GM15510 (cell line): ENCODE measurements at regions not wholly inside any gene's neighbourhood (a gene's known extent, or its start where the extent isn't known, plus 50 kb on each side); places are given as distances from the start of the nearest gene placed in this dataset.

Experiments
- POLR2A ChIP-seq: IDR thresholded peaks from 3 replicates; pipeline ENCODE4 v1.6.1; 2011; ENCODE audit warnings: borderline replicate concordance; ENCODE audit not compliant: insufficient read length; ENCODE audit errors: extremely low read depth

DNA sequence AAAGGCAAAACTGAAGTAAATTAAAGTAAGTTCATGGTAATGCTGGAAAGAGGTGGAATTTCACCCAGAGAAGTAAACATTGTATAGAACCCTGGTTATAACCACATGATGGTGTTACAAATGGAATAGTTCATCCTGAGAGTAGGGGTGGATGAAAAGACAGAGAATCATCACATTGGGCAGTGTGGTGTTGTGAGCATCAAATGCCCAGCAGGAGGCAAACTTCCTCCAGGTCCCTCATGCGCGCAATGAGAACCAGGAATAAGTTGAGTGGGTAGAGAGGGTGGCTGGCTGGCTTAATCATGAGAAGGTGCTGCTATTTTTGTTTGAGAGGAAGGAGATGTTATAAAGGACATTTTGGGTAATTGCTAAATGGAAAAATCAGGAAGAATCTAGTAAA lies 163.3 kb upstream of the HMHB1 start:
- TF ChIP-seq POLR2A: no peak

DNA sequence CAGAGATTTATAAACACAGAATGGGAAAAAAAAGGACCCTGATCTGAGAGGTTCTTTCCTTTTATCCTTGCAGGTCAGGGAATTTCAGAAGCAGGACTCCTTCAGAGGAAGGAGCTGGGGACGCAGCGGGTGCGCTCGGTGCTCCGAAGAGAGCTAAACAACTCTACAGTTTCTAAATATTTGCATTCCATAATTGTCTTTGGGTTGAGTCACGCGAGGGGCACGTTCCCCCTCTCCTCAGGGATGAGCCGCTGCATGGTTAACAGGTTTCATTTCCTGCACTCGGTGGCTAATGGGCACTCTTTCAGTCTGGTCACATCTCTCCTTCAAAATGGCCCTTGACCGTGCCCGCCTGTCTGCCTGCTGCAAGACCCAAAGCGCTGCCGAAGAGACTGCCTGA lies 165.0 kb upstream of the HMHB1 start:
- no peak for TF ChIP-seq POLR2A

DNA sequence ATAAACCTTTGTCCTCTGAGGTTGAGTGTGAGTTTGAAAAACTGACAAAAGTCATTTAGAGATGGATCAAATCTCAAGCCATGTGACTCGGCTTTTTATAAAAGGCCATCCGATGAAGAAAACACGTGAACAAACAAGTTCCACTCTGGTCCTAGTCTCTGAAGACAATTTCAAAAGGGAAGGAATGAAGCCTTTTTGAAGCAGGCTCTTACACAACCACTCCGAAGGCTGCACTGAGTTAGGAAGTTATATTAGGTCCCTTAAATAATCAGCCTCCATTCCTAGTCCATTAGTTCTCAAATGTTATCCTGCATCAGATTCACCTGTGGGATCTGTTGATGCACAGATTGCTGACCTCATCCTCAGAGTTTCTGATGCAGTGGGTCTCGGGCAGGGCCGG lies 166.6 kb upstream of the HMHB1 start:
- no peak for TF ChIP-seq POLR2A

DNA sequence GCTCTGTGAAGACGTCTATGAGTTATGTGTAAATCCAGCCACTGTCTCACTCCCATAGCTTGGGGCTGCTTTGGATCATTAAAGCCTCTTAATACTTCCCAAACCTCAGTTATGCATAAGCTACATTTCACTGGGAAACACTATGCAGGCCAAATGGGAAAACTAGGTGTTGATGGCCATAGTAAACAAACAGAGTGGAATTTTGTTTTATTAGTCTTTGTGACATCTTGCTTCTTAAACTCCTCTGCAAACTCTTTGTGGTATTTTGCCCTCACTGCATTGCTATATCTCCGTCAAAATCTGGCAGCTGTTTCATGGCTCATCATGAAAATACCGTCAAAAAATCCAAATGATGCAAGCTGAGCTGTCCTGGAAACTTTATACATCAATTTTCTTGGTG lies 167.2 kb upstream of the HMHB1 start:
- no peak for TF ChIP-seq POLR2A

DNA sequence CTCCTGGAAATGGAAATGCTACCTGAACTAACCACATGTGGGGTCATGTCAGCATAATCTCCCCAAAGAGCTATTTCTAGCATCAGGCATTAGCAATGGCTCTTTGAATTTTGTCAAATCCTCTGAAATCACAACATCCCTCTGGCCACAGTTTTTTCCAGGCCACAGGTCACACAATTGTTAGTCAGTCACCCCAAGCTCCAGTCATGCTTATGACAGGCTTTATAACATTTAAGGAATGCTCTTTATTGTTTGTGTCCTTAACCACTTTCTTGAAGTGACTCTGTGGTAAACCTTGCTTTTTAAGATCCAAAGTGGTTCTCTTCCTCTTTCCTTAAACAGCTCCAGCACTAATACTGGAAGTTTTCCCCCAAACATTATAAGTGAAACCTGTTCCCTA lies 169.2 kb upstream of the HMHB1 start:
- TF ChIP-seq POLR2A: no peak

GRCh38 chr5:143641549-143642355 lies 170.2 kb upstream of the HMHB1 start:
- no peak for TF ChIP-seq POLR2A

GRCh38 chr5:143638654-143639053 lies 173.3 kb upstream of the HMHB1 start:
- no peak for TF ChIP-seq POLR2A

- no peak for TF ChIP-seq POLR2A
These were observed 174.9 kb upstream of the HMHB1 start for GRCh38 chr5:143636931-143637528.

DNA sequence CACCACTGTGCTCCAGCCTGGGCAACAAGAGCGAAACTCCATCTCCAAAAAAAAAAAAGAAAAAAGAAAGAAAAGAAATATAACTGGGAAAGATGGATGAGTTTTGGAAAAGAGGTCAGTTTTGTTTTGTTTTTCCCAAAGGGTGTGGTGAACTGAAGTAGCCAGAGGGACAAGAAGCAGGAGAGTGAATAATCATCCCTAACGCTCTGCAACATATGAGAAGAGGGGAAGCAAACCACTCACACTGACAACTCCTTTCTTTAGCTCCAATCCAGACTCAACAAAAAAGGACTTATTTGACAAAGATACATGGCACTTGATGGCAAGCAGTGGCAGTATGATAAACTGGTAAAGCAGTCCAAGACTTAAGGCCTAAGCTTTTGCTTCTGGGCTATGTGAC lies 176.1 kb upstream of the HMHB1 start:
- no peak for TF ChIP-seq POLR2A

DNA sequence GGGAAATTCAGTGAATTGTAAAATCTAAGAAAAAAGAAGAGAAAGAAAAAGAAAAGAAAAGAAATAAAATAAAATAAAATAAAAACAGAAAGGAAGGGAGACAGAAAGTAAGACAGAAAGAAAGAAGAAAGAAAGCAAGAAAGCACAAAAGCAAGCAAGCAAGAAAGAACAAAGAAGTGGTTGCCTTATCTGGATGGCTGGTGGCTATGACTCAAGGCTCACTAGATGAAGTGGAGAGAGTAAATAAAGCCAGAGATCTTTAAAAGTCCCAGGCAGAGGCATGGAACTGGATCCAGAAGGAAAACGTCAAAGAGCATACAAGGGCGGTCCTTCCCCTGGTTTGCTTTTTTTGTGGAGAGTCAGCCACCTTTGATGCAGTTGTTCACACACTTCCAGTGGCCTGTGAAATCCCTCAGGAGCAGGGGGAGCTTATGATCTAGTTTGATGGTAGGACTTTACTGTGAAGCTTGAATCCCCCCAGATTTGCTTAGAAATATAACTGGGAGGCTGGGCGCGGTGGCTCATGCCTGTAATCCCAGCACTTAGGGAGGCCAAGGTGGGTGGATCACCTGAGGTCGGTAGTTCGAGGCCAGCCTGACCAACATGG lies 176.7 kb upstream of the HMHB1 start:
- TF ChIP-seq POLR2A: no peak

GRCh38 chr5:143634689-143635088 lies 177.3 kb upstream of the HMHB1 start:
- no peak for TF ChIP-seq POLR2A

- no peak for TF ChIP-seq POLR2A
These were observed 181.9 kb upstream of the HMHB1 start for GRCh38 chr5:143629871-143630659.

DNA sequence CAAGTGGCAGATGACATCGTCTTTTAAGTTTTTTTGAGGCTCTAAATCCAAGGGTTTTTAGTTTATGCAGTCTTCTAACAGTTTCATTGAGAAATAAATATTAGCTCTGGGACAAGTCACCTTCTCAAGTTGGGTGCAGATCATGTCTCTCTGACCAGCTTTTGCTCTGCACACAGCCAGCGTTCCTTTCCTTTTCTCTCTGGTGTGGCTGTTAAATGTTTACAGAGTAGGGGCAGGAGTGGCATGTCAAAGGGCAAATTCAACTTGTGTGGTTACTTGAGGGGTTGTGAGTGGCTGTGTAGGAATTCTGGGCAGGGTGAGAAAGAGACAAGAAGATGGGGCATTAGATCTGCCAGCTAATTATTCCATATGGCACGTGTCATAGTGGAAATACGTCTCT lies 187.5 kb upstream of the HMHB1 start:
- TF ChIP-seq POLR2A: no peak

DNA sequence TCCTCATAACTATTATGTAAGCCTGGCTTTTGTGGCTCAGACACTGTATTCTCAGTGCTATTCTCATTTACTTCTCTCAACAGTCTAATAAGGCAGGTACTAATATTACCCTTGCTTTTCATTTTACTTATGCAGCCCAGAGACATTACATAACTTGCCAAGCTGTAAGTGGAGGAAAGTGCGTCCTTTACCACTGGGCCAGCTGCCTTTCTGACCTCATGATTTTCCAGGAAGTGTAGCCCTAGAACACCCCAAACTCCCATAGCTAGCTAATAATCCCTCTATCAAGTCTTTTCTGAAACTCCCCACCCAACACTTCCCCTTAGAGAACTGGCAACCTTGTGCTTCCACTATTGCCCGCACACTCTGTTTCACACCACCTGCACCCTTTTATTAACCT lies 192.9 kb upstream of the HMHB1 start:
- no peak for TF ChIP-seq POLR2A

DNA sequence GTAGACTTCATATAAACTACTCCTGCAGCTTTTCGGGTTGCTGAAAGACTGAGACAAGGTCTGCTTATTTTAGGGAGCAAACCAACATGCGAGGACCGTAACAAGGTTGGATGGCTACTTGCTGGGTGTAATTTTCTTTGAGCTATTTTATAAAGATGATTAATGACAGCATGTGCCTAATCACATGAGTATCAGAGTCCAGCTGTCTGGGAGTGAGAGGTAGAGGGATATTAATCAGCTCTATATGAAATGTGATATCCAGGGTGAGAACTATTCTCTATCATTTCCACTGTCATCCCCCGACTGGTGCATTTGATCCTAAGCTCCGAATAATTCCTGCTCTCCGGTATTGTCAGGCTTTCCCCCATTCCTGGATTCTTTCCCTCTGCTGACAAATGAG lies 193.8 kb upstream of the HMHB1 start:
- TF ChIP-seq POLR2A: no peak
